K562 (cell line): ENCODE measurements at regions not wholly inside any gene's neighbourhood (a gene's known extent, or its start where the extent isn't known, plus 50 kb on each side); places are given as distances from the start of the nearest gene placed in this dataset.

Source experiments
- ATAC-seq: fragments of 200-7000 bp; cut with Tn5 transposase; 3 replicates; pipeline ENCODE4 v1.9.1; 2020; ENCODE audit warnings: moderate library complexity
- BruUV-seq: library from RNA; stranded (reverse); fragments of 400-500 nt; replicated peaks from 2 replicates; lab custom pipeline; 2021; lab: Mats Ljungman, UMichigan
- CTCF ChIA-PET: fragments of 300-600 bp; formaldehyde crosslinking; extraction: SDS; loops from one replicate; lab custom pipeline; 2021; ENCODE audit warnings: low intra/inter-chr PET ratio; lab: Yijun Ruan, JAX
- POLR2A ChIA-PET: fragments of 300-600, 350-650 bp; sonication (Branson Sonifier 250); formaldehyde crosslinking; extraction: SDS; loops from one replicate; lab custom pipeline; 2021; ENCODE audit warnings: antibody characterized with exemption, inconsistent platforms; lab: Yijun Ruan, JAX
- DNase-seq, 4 experiments: peaks; one replicate each; pipeline versions ENCODE4 v3.0.0 to v3.0.0-alpha.2; 2011 to 2018; ENCODE audit warnings: low spot score in 3 of 4, mixed read lengths in 3 of 4; ENCODE audit errors: extremely low read depth in 1 of 4
- FAIRE-seq: peaks from 2 replicates; lab custom pipeline; 2011; peaks lifted over from hg19 to GRCh38; lab: Jason Lieb, UNC
- H2AFZ ChIP-seq: 2 replicates; pipeline ENCODE4 v1.6.0; 2011; ENCODE audit warnings: low read depth, low read length, control low read depth, inconsistent platforms
- H3K27ac ChIP-seq: fragments of 200-600 bp; 3 replicates; pipeline ENCODE4 v1.8.0; 2011; ENCODE audit warnings: low read depth, mild to moderate bottlenecking, control low read depth, inconsistent platforms, low read length, moderate library complexity, mixed read lengths; ENCODE audit errors: extremely low read depth
- H3K27me3 ChIP-seq, 2 experiments: fragments of 300-600 bp in 1 of 2; 2 replicates in 1 of 2; 3 replicates in 1 of 2; pipeline versions ENCODE4 v1.6.0 to v1.8.0; 2011; ENCODE audit warnings: inconsistent platforms in 2 of 2, low read length in 2 of 2, mild to moderate bottlenecking in 1 of 2, mixed read lengths in 1 of 2, moderate library complexity in 1 of 2; ENCODE audit not compliant: control insufficient read depth in 2 of 2, insufficient read depth in 2 of 2
- H3K36me3 ChIP-seq: fragments of 300-600 bp; 3 replicates; pipeline ENCODE4 v1.8.0; 2011; ENCODE audit warnings: mild to moderate bottlenecking, low read length, inconsistent platforms; ENCODE audit not compliant: control insufficient read depth, insufficient read depth
- H3K4me1 ChIP-seq, 2 experiments: fragments of 200-600 bp in 1 of 2; replicated peaks in 1 of 2; 2 replicates in 1 of 2; 3 replicates in 1 of 2; pipeline versions ENCODE4 v1.5.1 to v1.8.0; 2011; ENCODE audit warnings: inconsistent platforms in 2 of 2, low read length in 2 of 2, mild to moderate bottlenecking in 1 of 2, mixed read lengths in 1 of 2, moderate library complexity in 1 of 2; ENCODE audit not compliant: control insufficient read depth in 2 of 2, insufficient read depth in 2 of 2
- H3K4me2 ChIP-seq: 2 replicates; pipeline ENCODE4 v1.6.1; 2011; ENCODE audit warnings: low read length, control low read depth, inconsistent platforms, mixed read lengths; ENCODE audit not compliant: insufficient read depth
- H3K4me3 ChIP-seq: fragments of 200-600 bp; sonication (generic), shearing (Covaris generic); 2 replicates; pipeline ENCODE4 v1.5.1; 2016; ENCODE audit warnings: control low read depth, inconsistent platforms
- H3K79me2 ChIP-seq: fragments of 200-600 bp; 3 replicates; pipeline ENCODE4 v1.8.0; 2011; ENCODE audit warnings: low read length, inconsistent platforms; ENCODE audit not compliant: control insufficient read depth, insufficient read depth
- H3K9ac ChIP-seq, 2 experiments: 2 replicates each; pipeline versions ENCODE4 v1.6.0 to v1.6.1; 2011; ENCODE audit warnings: low read depth in 2 of 2, low read length in 2 of 2, control low read depth in 1 of 2, inconsistent platforms in 1 of 2, mild to moderate bottlenecking in 1 of 2, mixed read lengths in 1 of 2; ENCODE audit not compliant: insufficient read depth in 1 of 2
- H3K9me1 ChIP-seq: one replicate; pipeline ENCODE4 v1.6.0; 2011; ENCODE audit warnings: inconsistent platforms, mild to moderate bottlenecking, low read length, moderate library complexity; ENCODE audit not compliant: control insufficient read depth, insufficient read depth
- H3K9me3 ChIP-seq: replicated peaks from 2 replicates; pipeline ENCODE4 v1.5.1; 2011; ENCODE audit warnings: low read depth, low read length, inconsistent platforms; ENCODE audit not compliant: control insufficient read depth, insufficient read depth
- H4K20me1 ChIP-seq: replicated peaks from 2 replicates; pipeline ENCODE4 v1.6.1; 2011; ENCODE audit warnings: low read length, inconsistent platforms, mixed read lengths; ENCODE audit not compliant: control insufficient read depth, insufficient read depth
- BCL6 ChIP-seq: fragments of 250-450 bp; sonication (Bioruptor Pico); IDR thresholded peaks from 2 replicates; pipeline ENCODE4 v1.4.0; 2020
- BRD9 ChIP-seq: fragments of 450-650 bp; IDR thresholded peaks from 2 replicates; pipeline ENCODE4 v1.6.1; 2018; ENCODE audit warnings: low read depth; ENCODE audit not compliant: partially characterized antibody
- CC2D1A ChIP-seq: fragments of 450-650 bp; IDR thresholded peaks from 2 replicates; pipeline ENCODE4 v1.6.1; 2017; ENCODE audit warnings: mild to moderate bottlenecking
- FOSL1 ChIP-seq: fragments of 200-800 bp; sonication (Bioruptor generic); conservative IDR thresholded peaks from 2 replicates; pipeline ENCODE4 v1.6.1; 2016; ENCODE audit warnings: missing genetic modification characterization, missing compliant biosample characterization
- JUNB ChIP-seq: fragments of 450-650 bp; formaldehyde crosslinking; conservative IDR thresholded peaks from 2 replicates; pipeline ENCODE4 v1.4.0; 2020; ENCODE audit warnings: mild to moderate bottlenecking
- PRMT5 ChIP-seq: sonication (generic); formaldehyde crosslinking; IDR thresholded peaks from 2 replicates; pipeline ENCODE4 v1.5.0; 2020; ENCODE audit warnings: missing genetic modification reagents
- SREBF2 ChIP-seq: sonication (generic); formaldehyde crosslinking; IDR thresholded peaks from 2 replicates; pipeline ENCODE4 v1.4.0; 2020; ENCODE audit warnings: mild to moderate bottlenecking, missing genetic modification reagents
- TCF7 ChIP-seq: sonication (generic); IDR thresholded peaks from 2 replicates; pipeline ENCODE4 v1.6.1; 2016; ENCODE audit warnings: antibody characterized with exemption, borderline replicate concordance
- XRCC3 ChIP-seq: fragments of 450-650 bp; IDR thresholded peaks from 2 replicates; pipeline ENCODE4 v1.6.1; 2017; ENCODE audit warnings: mild to moderate bottlenecking, moderate library complexity
- ZNF140 ChIP-seq: fragments of 250-450 bp; sonication (Bioruptor Pico); IDR thresholded peaks from 2 replicates; pipeline ENCODE4 v1.8.0; 2021; ENCODE audit warnings: moderate library complexity, mild to moderate bottlenecking, inconsistent platforms
- WGBS: fragments of 100-300 bp; shearing (Covaris generic); methylation state at CpG from one replicate; pipeline ENCODE4 v1.1.6; 2016; ENCODE audit warnings: low coverage, mixed read lengths; ENCODE audit not compliant: insufficient coverage; ENCODE audit errors: missing lambda C conversion rate; 5-methylcytosine and 5-hydroxymethylcytosine counted together
- in situ Hi-C: fragments of 300-500 bp; cut with MboI; formaldehyde crosslinking; loops from 4 replicates; pipeline ENCODE4 v1.15.0; 2018; ENCODE audit warnings: inconsistent platforms, mixed read lengths
- intact Hi-C: fragments of 100-400 bp; cut with micrococcal nuclease; formaldehyde crosslinking; loops from 2 replicates; pipeline ENCODE4 v1.14.2; 2022

GRCh38 chr7:17638727-17639126 lies 301.6 kb downstream of the SNX13 start:
- H3K4me1 ChIP-seq: no peaks in the 10 kb centered on the region
- H3K4me2 ChIP-seq: no peak overlapping the region
- ATAC-seq: no peak
- H3K9me1 ChIP-seq: no peaks in the 10 kb centered on the region
- H3K4me3 ChIP-seq: no peak overlapping the region
- CTCF ChIA-PET: no interaction called here
- in situ Hi-C loops: no loop called here
- no peaks in the 10 kb centered on the region for H3K79me2 ChIP-seq
- no peak overlapping the region for H3K27ac ChIP-seq
- WGBS: 0% methylated on average over 1 of the region's 1 CpG
- H2AFZ ChIP-seq: no peak overlapping the region
- H4K20me1 ChIP-seq: no peaks in the 10 kb centered on the region
- no peak for DNase-seq
- no peaks in the 10 kb centered on the region for H3K36me3 ChIP-seq
- 0 out of 2 replicates have a peak, but pooled peaks cover 2% of the 10 kb centered on the region for H3K9me3 ChIP-seq
- no TSS peak for BruUV-seq
- no peak overlapping the region for H3K9ac ChIP-seq
- FAIRE-seq: no peak
- no peaks in the 10 kb centered on the region for H3K27me3 ChIP-seq
- POLR2A ChIA-PET: no interaction called here
- TF ChIP-seq BCL6 (CRISPR knock-in tag): no peak
- no peak for TF ChIP-seq BRD9
- TF ChIP-seq JUNB (CRISPR knock-in tag): no peak
- no peak for TF ChIP-seq SREBF2
- no peak for TF ChIP-seq TCF7
- no peak for TF ChIP-seq PRMT5
- TF ChIP-seq ZNF140: no peak
- TF ChIP-seq FOSL1 (tag): no peak
- TF ChIP-seq XRCC3: no peak
- TF ChIP-seq CC2D1A: no peak
- intact Hi-C loops: no loop called here
